ENCODE measurements at regions not wholly inside any gene's neighbourhood (a gene's known extent, or its start where the extent isn't known, plus 50 kb on each side); places are given as distances from the start of the nearest gene placed in this dataset.

DNA sequence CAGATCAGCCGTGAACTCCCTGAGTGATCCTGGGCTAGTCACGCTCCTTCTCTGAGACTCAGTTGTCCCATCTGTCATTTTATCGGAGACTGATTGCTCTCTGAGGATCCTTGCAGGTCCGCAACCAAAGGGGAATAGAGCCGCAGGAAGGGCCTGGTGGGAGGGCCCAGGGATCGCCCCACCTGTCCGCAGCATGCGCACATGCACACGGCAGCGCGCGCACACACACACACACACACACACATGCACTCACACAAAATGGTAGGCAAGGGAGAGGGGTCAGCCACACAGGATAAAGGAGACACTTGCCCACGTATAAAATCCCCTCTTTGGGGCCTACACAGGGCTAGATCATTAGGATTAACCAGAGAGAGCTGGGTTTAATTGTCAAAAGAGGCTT is 95.6 kb upstream of the FOXP4 start:
- DNase-seq (ENCODE audit: low read depth), result no peak

- DNase-seq (ENCODE audit: low read depth), result no peak
Observed at GRCh38 chr6:41451039-41451438, 95.1 kb upstream of the FOXP4 start.

DNA sequence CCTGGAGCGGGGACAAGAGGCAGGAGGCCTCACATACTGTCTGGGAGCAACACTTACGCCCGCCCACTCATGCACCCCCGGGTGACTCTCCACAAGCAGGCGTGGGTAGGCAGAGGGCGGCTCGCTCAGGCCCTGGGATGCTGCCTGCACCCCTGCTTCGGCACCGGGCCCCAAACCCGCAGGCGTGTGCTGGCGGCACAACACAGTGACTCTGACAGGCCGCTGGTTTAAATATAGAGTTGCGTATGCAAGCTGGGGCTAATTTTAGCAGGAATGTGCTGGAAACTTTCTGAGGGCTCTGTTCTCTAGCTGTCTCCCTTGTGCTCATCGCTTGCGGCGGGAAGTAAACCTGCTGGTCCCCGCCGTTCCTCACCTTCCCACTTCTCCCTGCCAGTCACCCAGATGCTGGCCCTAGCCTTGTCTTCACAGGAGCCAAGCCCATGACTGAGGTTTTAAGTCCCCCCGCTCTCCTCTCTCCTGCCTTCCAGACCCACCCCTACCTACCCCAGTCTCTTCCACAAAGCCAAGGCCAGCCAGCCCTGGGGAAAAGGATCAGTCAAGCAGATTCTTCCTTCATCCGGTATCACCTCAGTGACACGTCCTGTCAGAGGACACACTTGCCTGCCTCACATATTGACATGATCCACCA is 94.5 kb upstream of the FOXP4 start:
- no peak for DNase-seq (ENCODE audit: low read depth)

DNA sequence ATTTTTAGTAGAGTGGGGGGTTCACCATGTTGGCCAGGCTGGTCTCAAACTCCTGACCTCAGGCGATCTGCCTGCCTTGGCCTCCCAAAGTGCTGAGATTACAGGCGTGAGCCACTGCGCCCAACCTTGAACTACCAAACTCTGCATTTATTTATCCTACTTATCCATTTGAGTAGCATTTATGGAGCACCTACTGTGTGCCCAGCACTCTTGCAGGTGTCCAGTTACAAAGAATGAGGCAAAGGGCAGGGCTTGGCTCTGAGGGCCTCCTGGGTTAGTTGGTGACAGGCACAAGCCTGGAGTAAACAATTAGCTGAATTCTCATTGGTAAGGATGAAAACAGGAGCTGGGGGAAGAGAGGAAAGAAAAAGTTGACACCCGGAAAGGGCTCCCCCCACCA is 93.4 kb upstream of the FOXP4 start:
- DNase-seq (ENCODE audit: low read depth), result no peak

- no peak for DNase-seq (ENCODE audit: low read depth)
Observed at GRCh38 chr6:41453244-41453643, 92.9 kb upstream of the FOXP4 start.

GRCh38 chr6:41454189-41454789 is 91.9 kb upstream of the FOXP4 start:
- no peak for DNase-seq (ENCODE audit: low read depth)

GRCh38 chr6:41455410-41455809 is 90.8 kb upstream of the FOXP4 start:
- DNase-seq (ENCODE audit: low read depth), result no peak

GRCh38 chr6:41455818-41456217 is 90.4 kb upstream of the FOXP4 start:
- DNase-seq (ENCODE audit: low read depth), result no peak

DNA sequence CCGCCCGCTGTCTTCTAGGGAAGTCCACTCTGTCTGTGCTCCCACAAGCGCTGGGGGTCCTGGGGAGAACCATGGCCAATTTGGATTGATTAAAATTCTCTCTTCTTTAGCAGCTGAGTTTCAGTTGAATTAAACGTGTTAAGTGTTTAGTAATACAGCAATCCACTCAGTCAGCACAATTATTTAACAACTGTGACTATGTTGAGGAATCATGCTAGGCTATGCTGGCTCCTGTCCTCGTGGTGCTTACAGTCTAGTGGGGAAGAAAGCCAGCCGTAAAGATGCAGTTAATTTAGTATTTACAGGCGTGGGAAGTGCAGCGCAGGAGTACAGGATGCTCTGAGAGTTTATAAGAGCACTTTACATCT is 88.9 kb upstream of the FOXP4 start:
- no peak for DNase-seq (ENCODE audit: low read depth)

GRCh38 chr6:41459738-41460137 is 86.4 kb upstream of the FOXP4 start:
- no peak for DNase-seq (ENCODE audit: low read depth)

DNA sequence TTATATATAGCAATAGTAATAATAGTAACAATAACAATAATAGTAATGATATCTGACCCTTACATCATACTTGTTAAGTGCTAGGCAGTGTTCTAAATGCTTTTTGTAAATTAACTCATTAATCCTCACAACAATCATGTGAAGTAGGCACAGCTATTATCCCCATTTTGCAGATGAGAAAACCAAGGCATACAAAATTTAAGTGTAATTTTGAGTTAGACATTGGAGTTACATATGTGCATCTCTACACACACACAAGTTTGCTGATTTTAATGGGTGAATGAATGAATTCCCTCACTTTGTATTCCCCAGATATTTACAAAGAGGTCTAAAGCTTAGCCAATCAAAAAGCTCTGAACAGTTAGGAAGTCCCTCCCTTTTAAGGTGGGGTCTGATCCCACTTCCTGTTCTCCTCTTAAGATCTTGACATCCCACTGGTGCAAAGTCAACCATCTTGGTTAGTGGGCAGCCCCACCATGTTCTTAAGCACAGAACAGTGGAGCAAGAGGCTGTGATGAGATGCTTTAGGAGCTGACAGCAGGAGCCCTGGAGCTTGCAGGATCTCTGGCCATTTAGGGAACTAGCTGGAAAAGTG is 85.3 kb upstream of the FOXP4 start:
- DNase-seq (ENCODE audit: low read depth), result peak; percentile 8

- no peak for DNase-seq (ENCODE audit: low read depth)
Observed at GRCh38 chr6:41462033-41462432, 84.1 kb upstream of the FOXP4 start.

DNA sequence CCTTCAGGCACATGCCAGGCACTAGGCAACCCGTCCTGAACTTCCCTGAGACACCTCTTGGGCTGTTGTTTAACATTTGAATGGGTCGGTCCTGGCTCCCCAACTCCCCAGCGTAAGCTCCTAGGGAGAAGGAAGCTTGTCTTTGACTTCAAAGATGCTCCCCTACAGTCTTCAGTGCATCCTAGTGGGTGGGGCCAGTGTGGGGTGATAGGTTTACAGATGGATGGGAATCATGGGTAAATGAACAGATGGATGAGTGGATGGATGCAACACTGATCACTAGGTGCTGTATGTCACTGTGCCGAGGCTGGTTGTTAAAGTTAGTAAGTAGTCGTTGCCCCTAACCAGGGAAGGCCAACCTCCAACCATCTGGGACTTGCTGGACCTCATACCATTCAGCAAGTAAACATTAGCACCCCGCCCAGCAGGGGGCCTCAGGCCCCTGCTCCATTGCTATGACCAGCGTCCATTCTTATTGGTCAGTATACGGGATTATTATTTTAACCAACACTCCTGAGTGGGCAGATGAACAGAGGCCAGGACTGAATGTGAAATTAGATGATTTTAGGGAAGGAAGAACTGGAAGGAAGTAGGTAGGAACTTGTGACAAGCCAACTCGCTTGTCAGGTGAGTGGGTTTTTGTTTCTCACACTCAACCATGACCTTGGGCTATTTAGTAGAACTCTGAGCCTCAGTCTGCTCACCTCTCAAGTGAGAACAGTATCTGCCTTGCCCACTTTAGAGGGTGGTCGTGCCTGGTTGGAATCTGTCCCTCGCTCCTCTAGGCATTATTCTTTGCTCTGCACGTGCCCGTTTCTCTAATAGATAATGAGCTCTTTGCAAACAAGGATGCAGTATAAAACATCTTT is 82.9 kb upstream of the FOXP4 start:
- DNase-seq (ENCODE audit: low read depth), result peak; percentile 34

DNA sequence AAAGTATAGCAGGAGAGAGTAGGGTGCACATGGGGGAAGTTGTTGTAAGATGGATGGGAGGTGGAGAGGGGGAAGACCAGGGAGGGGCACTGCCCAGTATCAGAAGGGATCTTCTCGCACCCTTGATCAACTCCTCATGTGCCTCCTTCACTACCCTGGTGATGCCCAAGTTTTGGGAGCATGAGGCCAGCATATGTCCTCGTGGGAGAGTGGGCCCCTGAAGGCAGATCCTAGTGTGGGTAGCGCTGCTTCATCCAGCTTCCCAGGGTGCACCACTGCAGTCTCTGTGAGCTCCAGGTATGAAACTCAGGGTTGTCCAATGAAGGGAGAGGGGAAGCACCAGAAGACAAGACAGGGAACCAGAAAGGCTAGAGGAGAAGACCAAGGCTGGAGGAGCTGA is 82.2 kb upstream of the FOXP4 start:
- no peak for DNase-seq (ENCODE audit: low read depth)

DNA sequence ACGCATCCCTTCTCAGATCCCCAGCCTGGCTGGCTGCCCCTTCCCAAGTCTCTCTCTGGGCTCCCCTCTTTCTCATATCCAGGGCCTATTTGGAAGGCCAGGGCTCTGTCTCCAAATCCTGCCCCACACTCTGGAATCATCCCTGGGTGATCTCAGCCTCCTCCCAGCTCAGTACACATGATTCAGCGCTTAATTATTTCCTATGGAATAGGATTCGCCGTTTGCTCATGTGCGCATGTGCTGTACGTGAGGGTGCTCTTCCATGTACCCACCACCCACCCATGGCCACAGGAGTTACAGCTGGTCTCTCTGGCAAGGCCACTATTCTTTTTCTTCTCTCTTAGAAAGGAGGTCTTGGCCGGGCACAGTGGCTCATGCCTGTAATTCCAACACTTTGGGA is 81.7 kb upstream of the FOXP4 start:
- peak; percentile 7 for DNase-seq (ENCODE audit: low read depth)

DNA sequence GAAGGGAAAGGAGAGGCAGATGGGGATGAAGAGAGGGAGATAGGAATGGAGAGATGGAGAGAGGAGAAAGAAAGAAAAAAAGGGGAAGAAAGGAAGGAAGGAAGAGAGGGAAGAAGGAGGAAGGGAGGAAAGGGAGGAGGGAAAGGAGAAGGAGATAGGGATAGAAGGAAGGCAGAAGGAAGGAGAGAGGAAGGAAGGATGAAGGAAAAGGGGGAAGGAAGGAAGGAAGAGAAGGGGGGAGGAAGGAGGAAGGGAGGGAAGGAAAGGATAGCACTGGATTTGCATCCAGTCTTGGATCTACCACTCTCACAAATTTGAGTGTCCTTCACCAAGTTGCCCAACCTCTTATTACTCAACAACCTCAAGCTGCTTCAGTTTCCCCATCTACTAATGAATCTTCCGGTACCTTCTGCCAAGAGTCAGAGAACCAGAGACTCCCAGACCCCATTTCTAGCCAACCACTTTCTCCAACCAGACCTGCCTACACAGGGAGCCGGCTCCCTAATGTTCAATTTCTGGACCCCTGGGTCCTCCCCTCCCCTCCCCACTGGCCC is 79.7 kb upstream of the FOXP4 start:
- no peak for DNase-seq (ENCODE audit: low read depth)

GRCh38 chr6:41467061-41467460 is 79.1 kb upstream of the FOXP4 start:
- DNase-seq (ENCODE audit: low read depth), result no peak

- no peak for DNase-seq (ENCODE audit: low read depth)
Observed at GRCh38 chr6:41467627-41468404, 78.4 kb upstream of the FOXP4 start.

DNA sequence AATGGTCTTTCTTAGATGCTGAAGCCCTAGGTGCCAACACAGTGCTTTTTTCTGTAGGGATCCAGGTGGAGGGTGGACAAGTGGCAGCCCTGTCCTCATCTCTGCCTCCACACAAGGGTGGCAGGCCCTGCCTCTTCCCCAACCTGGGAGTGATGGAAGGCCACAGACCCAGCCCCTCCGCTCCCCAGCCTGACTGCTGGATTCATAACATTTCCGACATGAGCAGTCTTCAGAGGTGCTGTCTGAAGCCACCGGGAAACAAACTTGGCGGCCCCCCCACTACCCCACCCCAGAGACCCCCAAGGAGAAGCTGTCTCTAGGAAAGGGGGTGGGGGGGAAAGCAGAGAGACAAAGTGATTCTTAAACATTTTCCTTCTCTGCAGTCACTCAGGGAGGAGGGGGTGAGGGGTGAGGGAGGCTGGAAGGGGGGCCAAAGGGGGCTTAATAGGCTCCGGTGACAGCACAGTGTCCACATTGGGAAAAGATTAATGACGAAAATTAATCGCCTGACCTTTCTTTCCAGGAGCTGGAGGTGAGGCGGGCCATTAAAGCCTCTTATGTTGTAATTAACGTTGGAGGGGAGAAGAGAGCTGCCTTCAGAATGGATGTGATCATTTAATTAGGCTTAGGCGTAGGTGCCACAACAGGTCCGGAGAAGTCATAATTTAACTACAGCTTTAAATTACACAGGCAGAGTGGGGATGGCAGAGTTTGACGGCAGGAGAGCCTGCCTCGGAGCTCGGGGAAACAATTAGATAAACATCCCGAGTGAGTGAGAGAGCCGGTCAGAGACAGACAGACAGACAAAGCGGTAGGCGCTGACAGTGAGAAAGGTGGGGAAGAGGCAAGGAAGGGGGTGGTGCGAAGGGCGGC is 76.8 kb upstream of the FOXP4 start:
- no peak for DNase-seq (ENCODE audit: low read depth)

- DNase-seq (ENCODE audit: low read depth), result no peak
Observed at GRCh38 chr6:41470029-41470330, 76.2 kb upstream of the FOXP4 start.

All from LHCN-M2 (cell line).